NCI-H1092 (cell line): ENCODE measurements at regions not wholly inside any gene's neighbourhood (a gene's known extent, or its start where the extent isn't known, plus 50 kb on each side); places are given as distances from the start of the nearest gene placed in this dataset.
A peak's percentile ranks its signal among the peaks of the same experiment; 100 is the strongest.

Source experiments
- DNase-seq: peaks from one replicate; lab custom pipeline; 2025; lab: John Stamatoyannopoulos, UW

- no peak for DNase-seq
Observed at GRCh38 chr11:119490253-119491006, 67.5 kb upstream of the THY1 start.

- DNase-seq: no peak
Observed at GRCh38 chr11:119489087-119489486, 66.1 kb upstream of the THY1 start.

DNA sequence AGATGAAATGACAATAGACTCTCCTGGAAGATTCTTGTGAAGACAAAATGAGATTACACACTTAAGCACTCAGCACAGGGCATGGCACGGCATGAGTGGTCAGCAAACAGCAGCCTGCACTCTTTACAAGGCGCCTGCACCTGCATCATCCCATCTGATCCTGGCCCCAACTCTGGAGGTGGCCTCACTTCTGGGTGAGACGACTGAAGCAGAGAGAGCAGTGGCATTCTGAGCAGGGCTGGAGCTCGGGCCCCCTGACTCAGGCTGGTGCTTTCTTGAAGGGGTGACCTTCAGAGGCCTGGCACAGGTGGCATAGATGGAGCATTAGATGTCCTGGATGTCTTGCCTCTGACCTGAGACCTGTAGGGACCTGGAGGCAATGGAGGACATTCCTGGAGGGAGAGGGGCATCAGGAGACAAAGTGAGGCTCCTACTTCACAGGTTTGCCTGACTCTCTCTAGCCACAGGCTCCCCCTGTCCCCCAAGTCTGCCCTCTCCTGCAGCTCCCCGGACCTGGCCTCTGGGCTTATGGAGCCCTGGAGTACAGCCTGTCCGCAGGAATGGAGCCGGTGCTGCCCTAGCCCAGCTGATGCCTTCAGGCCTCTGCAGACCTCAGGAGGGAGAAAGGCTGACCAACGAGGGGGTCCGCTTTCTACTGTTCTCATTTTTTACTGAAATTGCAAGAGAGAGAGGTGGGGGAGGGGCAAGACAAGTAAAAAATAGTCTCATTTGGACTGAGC, 65.5 kb upstream of the THY1 start:
- no peak for DNase-seq

DNA sequence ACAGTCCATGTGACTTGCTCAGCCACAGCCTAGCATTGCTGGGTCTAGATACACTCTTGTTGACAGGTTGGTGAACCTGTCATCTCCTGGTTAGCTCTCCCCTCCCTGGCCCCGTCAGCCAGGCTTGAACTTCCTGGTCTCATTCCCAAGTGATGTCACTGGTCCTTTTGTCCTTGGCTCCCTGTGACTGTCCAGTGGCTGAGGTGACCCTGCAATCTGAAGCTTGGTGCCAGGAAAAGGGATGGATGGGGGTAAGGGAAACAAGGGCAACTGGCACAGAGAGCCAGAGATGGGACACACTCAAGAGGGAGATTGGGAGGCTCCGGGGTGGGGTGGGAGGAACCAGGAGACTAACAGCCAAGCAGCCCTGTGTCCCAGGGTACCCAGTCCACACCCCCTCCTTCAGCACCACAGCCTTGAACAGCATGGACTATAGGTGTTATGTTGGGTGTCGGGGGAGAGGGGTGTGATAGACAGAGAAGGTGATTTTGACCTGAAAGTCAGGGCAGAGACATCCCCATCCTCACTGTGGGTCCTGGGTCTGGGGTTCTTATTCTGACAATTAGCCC, 63.8 kb upstream of the THY1 start:
- DNase-seq: no peak

- DNase-seq: no peak
Observed at GRCh38 chr11:119486016-119486415, 63.0 kb upstream of the THY1 start.

- DNase-seq: no peak
Observed at GRCh38 chr11:119484741-119485605, 62.0 kb upstream of the THY1 start.

DNA sequence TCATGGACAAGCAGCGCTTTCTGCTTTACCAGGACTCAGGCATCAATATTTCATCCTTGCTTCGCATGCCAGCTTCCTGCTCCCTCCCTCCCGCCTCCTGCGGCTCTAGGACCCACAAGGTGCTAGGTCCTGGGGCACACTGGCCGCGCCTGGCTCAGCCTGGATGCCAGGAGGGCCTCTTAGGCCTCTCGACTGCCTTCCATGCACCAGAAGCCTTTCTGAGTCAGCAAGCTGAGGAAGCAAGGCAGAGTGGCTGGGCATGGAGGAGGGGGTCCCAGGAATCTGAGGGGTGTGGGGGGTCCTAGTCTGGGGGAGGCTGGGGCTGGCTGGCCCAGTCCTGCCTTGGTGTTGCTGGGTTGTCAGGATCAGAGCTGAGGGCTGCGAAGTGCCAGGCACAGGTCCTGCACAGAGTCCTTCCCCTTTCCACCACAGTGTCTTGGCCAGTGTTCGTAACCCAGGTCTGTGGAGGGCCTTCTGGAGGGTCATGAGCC, 61.0 kb upstream of the THY1 start:
- no peak for DNase-seq

DNA sequence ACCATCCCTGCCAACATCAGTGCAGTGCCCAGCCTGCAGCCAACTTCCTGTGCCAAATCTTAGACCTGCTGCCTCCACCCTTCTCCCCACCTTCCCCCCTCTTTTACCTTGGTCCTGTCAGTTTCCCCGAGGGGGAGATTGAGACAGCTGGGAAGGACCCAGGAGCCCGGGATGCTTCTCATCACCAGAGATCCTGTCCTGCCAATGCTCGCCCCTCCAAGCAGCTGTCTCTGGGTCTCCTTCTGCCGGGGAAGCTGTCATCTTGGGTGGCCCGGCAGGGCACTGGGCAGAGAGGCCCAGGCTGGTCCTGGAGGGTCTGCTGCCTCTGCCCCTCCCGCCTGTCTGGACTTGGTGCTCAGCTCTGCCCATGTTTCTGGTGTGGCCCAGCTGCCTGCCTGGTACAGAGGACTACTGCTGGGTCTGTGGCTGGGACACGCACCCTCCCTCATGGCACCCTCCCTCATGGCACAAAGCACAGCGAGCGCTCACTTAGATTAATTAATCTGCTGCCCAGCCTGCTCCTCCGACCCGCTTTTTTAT, 60.4 kb upstream of the THY1 start:
- no peak for DNase-seq

DNA sequence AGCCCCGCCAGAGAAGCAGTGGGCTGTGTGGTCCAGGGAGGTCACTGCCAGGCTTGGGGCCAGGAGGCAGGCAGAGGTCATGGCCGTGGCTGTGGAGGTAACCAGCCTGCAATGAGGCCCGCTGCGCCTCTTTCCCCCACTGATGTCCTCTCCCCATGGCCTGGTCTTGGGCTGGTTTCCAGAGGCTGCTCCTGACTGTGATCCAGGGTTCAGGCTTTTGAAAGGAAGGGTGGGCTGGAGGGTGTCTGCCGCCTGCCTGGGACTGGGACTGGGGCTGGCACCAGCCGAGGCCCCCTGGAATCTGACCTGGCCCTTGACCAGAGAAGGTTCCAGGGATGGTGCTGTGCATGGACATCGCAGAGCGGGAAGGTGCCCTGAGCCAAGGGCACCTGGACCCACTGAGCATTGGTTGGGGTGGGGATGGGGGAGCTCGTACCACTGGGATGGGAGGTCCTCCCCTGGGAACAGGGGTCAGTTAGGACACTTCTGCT, 59.6 kb upstream of the THY1 start:
- no peak for DNase-seq

- DNase-seq: no peak
Observed at GRCh38 chr11:119481667-119482400, 58.9 kb upstream of the THY1 start.

GRCh38 chr11:119481021-119481666, 58.2 kb upstream of the THY1 start:
- DNase-seq: peak; percentile 80

GRCh38 chr11:119480380-119481020, 57.5 kb upstream of the THY1 start:
- DNase-seq: no peak

- no peak for DNase-seq
Observed at GRCh38 chr11:119479685-119480275, 56.8 kb upstream of the THY1 start.

GRCh38 chr11:119478711-119479285, 55.8 kb upstream of the THY1 start:
- DNase-seq: no peak

DNA sequence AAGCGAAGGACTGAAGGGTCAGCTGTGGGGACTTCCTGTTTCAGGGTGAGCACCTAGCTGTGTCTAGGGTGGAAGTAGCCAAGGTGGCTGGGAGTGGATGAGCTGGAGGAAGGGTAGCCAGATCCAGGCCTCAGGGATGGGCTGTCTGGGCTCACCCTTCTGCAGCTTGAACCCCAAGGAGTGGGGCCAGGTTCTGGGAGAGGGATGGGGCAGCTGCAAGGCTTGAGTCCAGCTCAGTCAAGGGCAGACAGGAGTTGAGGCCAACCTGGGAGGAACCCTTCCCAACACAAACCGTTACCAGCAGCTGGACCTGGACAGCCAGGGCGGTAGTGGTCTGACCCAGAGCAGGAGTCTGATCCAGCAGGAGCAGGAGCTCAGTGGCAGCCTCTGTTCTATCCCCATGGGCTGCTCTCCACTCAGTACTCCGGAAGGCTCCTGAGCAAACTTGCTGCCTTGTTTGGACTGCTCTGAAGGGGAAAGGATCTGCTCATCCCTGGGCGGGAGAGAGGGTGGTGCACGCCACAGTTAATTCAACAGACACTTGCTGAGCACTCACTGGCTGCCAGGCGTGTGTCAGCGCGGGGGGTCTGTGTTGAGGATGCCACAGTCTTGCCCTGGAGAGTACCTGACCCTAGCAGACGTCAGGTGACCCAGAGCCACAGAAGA, 53.8 kb upstream of the THY1 start:
- no peak for DNase-seq

- DNase-seq: no peak
Observed at GRCh38 chr11:119476038-119476437, 53.1 kb upstream of the THY1 start.

DNA sequence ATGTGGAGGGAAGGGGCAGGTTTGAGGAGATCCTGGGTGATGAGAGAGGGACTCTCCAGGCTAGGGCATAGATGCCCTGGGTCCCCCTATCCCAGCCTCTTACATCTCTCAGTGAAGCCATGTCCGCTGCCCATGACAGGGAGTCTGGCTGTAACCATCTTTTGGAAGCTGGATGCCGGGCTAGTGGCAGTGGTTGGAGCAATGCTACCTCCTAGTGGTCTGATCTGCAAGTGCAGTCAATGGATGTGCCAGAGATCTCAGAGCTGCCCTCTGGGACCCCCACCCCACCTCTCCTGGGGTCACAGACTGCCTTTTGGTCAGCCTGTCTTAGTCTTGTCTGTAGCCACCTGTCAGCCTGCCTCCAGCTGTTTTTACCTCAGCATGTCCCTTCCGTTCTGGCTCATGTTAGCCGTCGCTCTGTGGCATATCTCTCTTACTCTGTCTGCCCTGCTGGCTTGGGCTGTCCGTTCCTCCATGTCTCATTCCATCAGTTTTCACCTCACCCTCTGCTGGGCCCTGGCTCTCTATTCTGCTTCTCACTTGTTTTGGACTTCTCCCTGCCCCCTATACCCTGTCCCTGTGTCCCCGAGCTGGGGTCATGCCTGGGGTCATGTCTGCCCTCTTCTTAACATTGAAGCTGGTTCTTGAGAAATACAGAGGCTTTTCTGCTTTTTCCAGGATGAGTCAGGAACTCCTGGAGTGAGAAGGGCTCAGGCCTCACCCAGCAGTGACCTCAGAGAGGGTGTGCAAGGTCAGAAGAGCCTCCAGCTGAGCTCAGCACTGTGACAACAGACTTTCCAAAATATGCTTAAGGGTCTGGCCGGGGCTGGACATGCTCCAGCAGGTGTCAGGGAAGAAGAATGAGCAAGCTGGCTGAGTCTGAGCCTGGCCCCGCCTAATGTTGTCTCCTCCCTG, 52.0 kb upstream of the THY1 start:
- peak; percentile 63 for DNase-seq
